ENCODE measurements at regions not wholly inside any gene's neighbourhood (a gene's known extent, or its start where the extent isn't known, plus 50 kb on each side); places are given as distances from the start of the nearest gene placed in this dataset.

GRCh38 chr9:82819260-82819659 lies 243.7 kb downstream of the RASEF start:
- TF ChIP-seq POLR2AphosphoS5 (IDR thresholded peaks at IDR 0.05; ENCODE audit: low read depth, low read length) (no peak), POU2F2 (IDR thresholded peaks at IDR 0.05; ENCODE audit: low read depth, low read length) (no peak), POLR2A (IDR thresholded peaks at IDR 0.05; ENCODE audit: low read depth, low read length) (no peak), SPI1 (IDR thresholded peaks at IDR 0.05; ENCODE audit: low read depth, low read length) (no peak), TAF1 (IDR thresholded peaks at IDR 0.05; ENCODE audit: low read depth, low read length) (no peak), PAX5 (IDR thresholded peaks at IDR 0.05; ENCODE audit: insufficient read depth, low read length, severe bottlenecking) (no peak)

Data from GM12891 (cell line).